Peyer's patch (tissue), 4 donors: ENCODE measurements at regions not wholly inside any gene's neighbourhood (a gene's known extent, or its start where the extent isn't known, plus 50 kb on each side); places are given as distances from the start of the nearest gene placed in this dataset.

Experiments
- DNase-seq, 3 donors: peaks; one replicate each; pipeline ENCODE4 v3.0.0-alpha.2; 2017 to 2019
- H3K27ac ChIP-seq, 4 donors: fragments of 200-600 bp; sonication (generic); one replicate each; pipeline ENCODE4 v1.5.1; 2016 to 2019
- H3K27me3 ChIP-seq, 2 donors: fragments of 200-600 bp; sonication (generic); one replicate each; pipeline ENCODE4 v1.5.1; 2019
- H3K36me3 ChIP-seq, 3 donors: fragments of 200-600 bp; sonication (generic); one replicate each; pipeline ENCODE4 v1.5.1; 2016 to 2019
- H3K4me1 ChIP-seq, 4 donors: fragments of 200-600 bp; sonication (generic); one replicate each; pipeline ENCODE4 v1.5.1; 2016 to 2019
- H3K4me3 ChIP-seq, 4 donors: fragments of 200-600 bp; sonication (generic); 1 replicate in 3 of 4; 2 replicates in 1 of 4; pipeline ENCODE4 v1.5.1; 2016 to 2019; ENCODE audit warnings: mild to moderate bottlenecking in 1 of 4
- H3K9me3 ChIP-seq, 4 donors: fragments of 200-600 bp; sonication (generic); one replicate each; pipeline ENCODE4 v1.5.1; 2016 to 2019; ENCODE audit warnings: mild to moderate bottlenecking in 1 of 4
- CTCF ChIP-seq, 6 experiments: fragments of 450-650 bp in 4 of 6; fragments of 200-600 bp in 2 of 6; sonication (generic) in 1 of 6; IDR thresholded peaks; one replicate each; pipeline ENCODE4 v1.5.1; 2017 to 2019; ENCODE audit warnings: antibody characterized with exemption in 6 of 6, mild to moderate bottlenecking in 3 of 6, moderate library complexity in 1 of 6
- POLR2A ChIP-seq, 2 donors: fragments of 450-650 bp; IDR thresholded peaks; one replicate each; pipeline ENCODE4 v1.5.1; 2017; ENCODE audit warnings: antibody characterized with exemption in 2 of 2, mild to moderate bottlenecking in 2 of 2, moderate library complexity in 2 of 2

GRCh38 chr5:143497749-143498148 is 94.3 kb upstream of the NR3C1 start:
- Histone ChIP-seq H3K27ac (no peak overlapping the region), H3K9me3 (no peaks in the 10 kb centered on the region), H3K36me3 (no peaks in the 10 kb centered on the region), H3K27me3 (no peaks in the 10 kb centered on the region), H3K4me3 (no peak overlapping the region), H3K4me1 (no peaks in the 10 kb centered on the region)
- no peak for DNase-seq
- TF ChIP-seq POLR2A (IDR thresholded peaks at IDR 0.05): no peak
- TF ChIP-seq CTCF (IDR thresholded peaks at IDR 0.05): no peak

DNA sequence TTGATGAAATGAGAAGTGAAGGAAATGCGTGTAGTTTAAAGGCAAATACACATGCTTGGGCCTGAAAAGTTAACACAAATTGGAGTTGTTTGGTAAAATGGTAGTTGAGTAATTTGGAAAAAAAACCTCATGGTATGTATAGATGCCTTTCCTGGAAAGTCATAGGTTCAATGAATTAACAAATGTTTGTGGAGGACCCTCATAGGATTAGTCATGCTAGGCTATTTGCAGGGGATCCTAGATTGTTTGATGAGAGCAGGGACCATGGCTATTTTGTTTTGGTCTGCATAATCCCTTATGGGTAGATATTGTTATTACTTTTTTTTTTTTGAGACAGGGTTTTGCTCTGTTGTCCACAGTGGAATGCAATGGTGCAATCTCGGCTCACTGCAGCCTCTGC is 93.5 kb upstream of the NR3C1 start:
- Histone ChIP-seq H3K27ac (no peak overlapping the region), H3K4me1 (no peaks in the 10 kb centered on the region), H3K27me3 (no peaks in the 10 kb centered on the region), H3K4me3 (no peak overlapping the region), H3K9me3 (no peaks in the 10 kb centered on the region), H3K36me3 (no peaks in the 10 kb centered on the region)
- no peak for TF ChIP-seq POLR2A (IDR thresholded peaks at IDR 0.05)
- TF ChIP-seq CTCF (IDR thresholded peaks at IDR 0.05): no peak
- DNase-seq: no peak

GRCh38 chr5:143495821-143496275 is 92.4 kb upstream of the NR3C1 start:
- no peak for DNase-seq
- no peak overlapping the region for H3K27ac ChIP-seq
- H3K4me1 ChIP-seq: no peaks in the 10 kb centered on the region
- TF ChIP-seq POLR2A (IDR thresholded peaks at IDR 0.05): no peak
- TF ChIP-seq CTCF (IDR thresholded peaks at IDR 0.05): no peak
- H3K4me3 ChIP-seq: no peak overlapping the region
- no peaks in the 10 kb centered on the region for H3K36me3 ChIP-seq
- no peaks in the 10 kb centered on the region for H3K9me3 ChIP-seq
- H3K27me3 ChIP-seq: no peaks in the 10 kb centered on the region

DNA sequence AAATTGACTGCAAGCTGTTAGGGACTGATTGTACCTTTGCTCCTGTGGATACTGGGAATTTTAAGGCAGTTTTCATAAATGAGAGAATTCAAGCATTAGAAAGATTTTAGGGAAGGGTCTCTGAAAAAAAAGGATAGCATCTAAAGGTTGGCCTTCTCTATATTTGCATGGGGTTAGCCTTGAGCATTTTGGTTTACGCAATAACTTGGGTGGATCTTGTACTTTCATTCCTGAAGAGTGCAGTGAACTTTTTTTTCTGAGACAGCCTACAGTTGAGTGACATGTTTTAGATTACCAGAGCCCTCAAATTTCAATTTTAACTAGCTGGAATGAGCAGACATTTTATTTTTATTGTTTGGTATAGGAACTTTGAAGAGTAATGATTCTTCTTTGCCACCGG is 91.6 kb upstream of the NR3C1 start:
- TF ChIP-seq CTCF (IDR thresholded peaks at IDR 0.05) (no peak), POLR2A (IDR thresholded peaks at IDR 0.05) (no peak)
- Histone ChIP-seq H3K4me1 (no peaks in the 10 kb centered on the region), H3K36me3 (no peaks in the 10 kb centered on the region), H3K9me3 (no peaks in the 10 kb centered on the region), H3K4me3 (no peak overlapping the region), H3K27ac (no peak overlapping the region), H3K27me3 (no peaks in the 10 kb centered on the region)
- no peak for DNase-seq

DNA sequence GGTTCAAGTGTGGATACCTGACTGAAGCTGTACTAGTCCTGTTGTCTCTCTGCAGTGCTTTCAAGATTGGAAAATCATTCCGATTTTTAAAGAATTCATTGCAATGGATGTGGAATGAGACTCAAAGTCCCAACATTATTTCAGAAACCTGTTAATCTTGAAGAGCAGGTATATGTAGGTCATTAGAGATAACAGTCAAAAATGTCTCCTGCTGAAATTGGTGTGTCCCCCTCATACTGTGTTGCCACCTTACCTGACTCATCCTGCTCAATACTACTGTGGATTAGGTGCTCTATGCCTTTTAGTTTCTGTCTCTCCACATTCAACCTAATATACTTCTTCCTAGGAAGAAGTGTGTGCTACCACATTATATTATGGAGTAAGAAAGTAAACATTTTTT is 91.1 kb upstream of the NR3C1 start:
- H3K27ac ChIP-seq: no peak overlapping the region
- H3K36me3 ChIP-seq: no peaks in the 10 kb centered on the region
- no peak for TF ChIP-seq CTCF (IDR thresholded peaks at IDR 0.05)
- TF ChIP-seq POLR2A (IDR thresholded peaks at IDR 0.05): no peak
- no peak for DNase-seq
- H3K9me3 ChIP-seq: no peaks in the 10 kb centered on the region
- no peaks in the 10 kb centered on the region for H3K4me1 ChIP-seq
- no peaks in the 10 kb centered on the region for H3K27me3 ChIP-seq
- H3K4me3 ChIP-seq: no peak overlapping the region

DNA sequence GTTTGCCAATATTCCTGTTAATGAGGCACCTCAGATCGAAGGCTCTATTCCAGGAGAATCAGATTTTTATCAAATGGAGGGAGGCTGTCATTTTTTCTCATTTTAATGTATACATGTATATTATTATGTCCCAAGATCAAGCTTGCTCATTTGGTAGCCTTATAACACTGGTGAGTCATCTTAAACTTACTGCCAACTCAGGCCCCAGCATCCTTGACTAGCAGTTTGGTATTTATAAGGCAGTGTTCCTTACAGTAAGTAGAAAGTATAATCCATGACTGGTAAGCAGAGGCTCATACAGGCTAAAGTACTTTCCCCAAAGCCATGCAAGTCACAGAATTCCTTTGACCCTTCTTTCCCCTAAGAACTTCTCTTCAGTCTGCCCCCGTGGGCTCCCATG is 90.7 kb upstream of the NR3C1 start:
- no peaks in the 10 kb centered on the region for H3K27me3 ChIP-seq
- H3K9me3 ChIP-seq: no peaks in the 10 kb centered on the region
- TF ChIP-seq CTCF (IDR thresholded peaks at IDR 0.05) (no peak), POLR2A (IDR thresholded peaks at IDR 0.05) (no peak)
- no peak overlapping the region for H3K4me3 ChIP-seq
- no peak overlapping the region for H3K27ac ChIP-seq
- no peaks in the 10 kb centered on the region for H3K4me1 ChIP-seq
- DNase-seq: no peak
- no peaks in the 10 kb centered on the region for H3K36me3 ChIP-seq
